Transverse colon (tissue), 4 donors: ENCODE measurements at regions not wholly inside any gene's neighbourhood (a gene's known extent, or its start where the extent isn't known, plus 50 kb on each side); places are given as distances from the start of the nearest gene placed in this dataset.
"Not testable (repeated sequence)": the region's sequence is repeated elsewhere in the genome, so short reads cannot be mapped to it uniquely, and the experiment has no call there.

Experiments used
- DNase-seq: peaks from one replicate; pipeline ENCODE4 v3.0.0-alpha.2; 2019
- H3K27ac ChIP-seq, 4 donors: fragments of 200-600 bp; sonication (generic); 2 replicates each; pipeline ENCODE4 v1.5.1; 2016 to 2018; ENCODE audit warnings: inconsistent platforms in 4 of 4
- H3K27me3 ChIP-seq: fragments of 200-600 bp; sonication (generic); 2 replicates; pipeline ENCODE4 v1.5.1; 2017; ENCODE audit warnings: inconsistent platforms
- H3K36me3 ChIP-seq, 4 donors: fragments of 200-600 bp; sonication (generic); 2 replicates each; pipeline ENCODE4 v1.5.1; 2017 to 2019; ENCODE audit warnings: inconsistent platforms in 4 of 4
- H3K4me1 ChIP-seq, 4 donors: fragments of 200-600 bp; sonication (generic); 2 replicates each; pipeline ENCODE4 v1.5.1; 2017 to 2020; ENCODE audit warnings: inconsistent platforms in 4 of 4
- H3K4me3 ChIP-seq, 4 donors: fragments of 200-600 bp; sonication (generic); 1 replicate in 1 of 4; 2 replicates in 3 of 4; pipeline versions ENCODE4 v1.5.1 to v1.6.1; 2017 to 2019; ENCODE audit warnings: inconsistent platforms in 4 of 4
- H3K9me3 ChIP-seq, 2 donors: fragments of 200-600 bp; sonication (generic); 2 replicates each; pipeline ENCODE4 v1.5.1; 2017 to 2019; ENCODE audit warnings: inconsistent platforms in 2 of 2
- EP300 ChIP-seq: sonication (generic); formaldehyde crosslinking; IDR thresholded peaks from one replicate; pipeline ENCODE4 v1.6.1; 2017; ENCODE audit warnings: antibody characterized with exemption, low read depth
- POLR2A ChIP-seq: fragments of 450-650 bp; IDR thresholded peaks from one replicate; pipeline ENCODE4 v1.6.1; 2016; ENCODE audit warnings: antibody characterized with exemption, mild to moderate bottlenecking, moderate library complexity
- POLR2AphosphoS5 ChIP-seq, 3 donors: sonication (generic); formaldehyde crosslinking; IDR thresholded peaks; one replicate each; pipeline ENCODE4 v1.6.1; 2016; ENCODE audit warnings: antibody characterized with exemption in 3 of 3
- WGBS, 2 donors: methylation state at CpG; one replicate each; pipeline ENCODE4 v1.1.5; 2018; ENCODE audit warnings: low coverage in 1 of 2; 5-methylcytosine and 5-hydroxymethylcytosine counted together
- in situ Hi-C, 4 donors: fragments of 200-750 bp; cut with MboI; loops; one replicate each; pipeline versions ENCODE4 v1.15.0 to v1.15.1; 2017; ENCODE audit warnings: low sequenced_read_pairs in 3 of 4, low pct_ligation_motif_present in 1 of 4, low pct_unique_long_range_greater_than_20kb in 1 of 4
- intact Hi-C: fragments of 100-400 bp; cut with DNase I; formaldehyde crosslinking; loops from one replicate; pipeline ENCODE4 v1.15.1; 2023; ENCODE audit warnings: low total_unique reads
- TF ChIP-seq, protein P1 (sequence below), 5 experiments: fragments of 200-600 bp in 3 of 5; fragments of 450-650 bp in 2 of 5; sonication (generic) in 3 of 5; IDR thresholded peaks; 1 replicate in 2 of 5; 2 replicates in 3 of 5; pipeline ENCODE4 v1.5.1; 2016 to 2017; ENCODE audit warnings: antibody characterized with exemption in 5 of 5, inconsistent platforms in 3 of 5, mild to moderate bottlenecking in 2 of 5, moderate library complexity in 1 of 5

DNA sequence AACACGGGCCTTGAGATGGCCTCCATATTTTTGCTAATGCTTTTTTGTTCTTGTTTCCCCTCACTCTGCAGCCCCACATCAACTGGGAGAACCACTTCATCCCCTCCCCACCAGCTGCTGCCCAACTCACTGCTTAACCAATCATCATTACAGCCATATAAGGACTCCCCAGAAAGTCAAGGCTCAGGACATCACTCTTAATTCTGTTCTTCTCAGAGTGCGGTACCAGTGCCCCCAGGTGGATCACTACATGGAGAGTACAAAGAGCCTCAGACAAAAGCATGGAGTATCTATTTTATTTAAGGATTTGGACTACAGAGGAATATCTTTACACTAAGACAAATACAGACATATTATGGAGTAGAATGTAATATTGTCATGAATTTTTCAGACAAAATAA lies 340.6 kb downstream of the PAX3 start:
- Histone ChIP-seq H3K36me3 (no peaks in the 10 kb centered on the region), H3K27me3 (no peaks in the 10 kb centered on the region), H3K4me3 (no peak overlapping the region), H3K4me1 (no peaks in the 10 kb centered on the region), H3K27ac (no peak overlapping the region), H3K9me3 (no peaks in the 10 kb centered on the region)
- WGBS, 2 donors = 87 to 92% methylated on average over 2 of the region's 2 CpGs
- in situ Hi-C loops (loop anchor here in 3 of 4 donors (25.0 kb wide), 1 partner anchor 1271 kb away; no protein-coding TSS in a partner anchor), intact Hi-C loops (no loop called here)
- TF ChIP-seq POLR2A (no peak), POLR2AphosphoS5 (IDR thresholded peaks at IDR 0.05) (no peak), EP300 (no peak)
- TF ChIP-seq, protein P1, sequence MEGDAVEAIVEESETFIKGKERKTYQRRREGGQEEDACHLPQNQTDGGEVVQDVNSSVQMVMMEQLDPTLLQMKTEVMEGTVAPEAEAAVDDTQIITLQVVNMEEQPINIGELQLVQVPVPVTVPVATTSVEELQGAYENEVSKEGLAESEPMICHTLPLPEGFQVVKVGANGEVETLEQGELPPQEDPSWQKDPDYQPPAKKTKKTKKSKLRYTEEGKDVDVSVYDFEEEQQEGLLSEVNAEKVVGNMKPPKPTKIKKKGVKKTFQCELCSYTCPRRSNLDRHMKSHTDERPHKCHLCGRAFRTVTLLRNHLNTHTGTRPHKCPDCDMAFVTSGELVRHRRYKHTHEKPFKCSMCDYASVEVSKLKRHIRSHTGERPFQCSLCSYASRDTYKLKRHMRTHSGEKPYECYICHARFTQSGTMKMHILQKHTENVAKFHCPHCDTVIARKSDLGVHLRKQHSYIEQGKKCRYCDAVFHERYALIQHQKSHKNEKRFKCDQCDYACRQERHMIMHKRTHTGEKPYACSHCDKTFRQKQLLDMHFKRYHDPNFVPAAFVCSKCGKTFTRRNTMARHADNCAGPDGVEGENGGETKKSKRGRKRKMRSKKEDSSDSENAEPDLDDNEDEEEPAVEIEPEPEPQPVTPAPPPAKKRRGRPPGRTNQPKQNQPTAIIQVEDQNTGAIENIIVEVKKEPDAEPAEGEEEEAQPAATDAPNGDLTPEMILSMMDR (IDR thresholded peaks at IDR 0.05) = no peak
- DNase-seq = no peak

DNA sequence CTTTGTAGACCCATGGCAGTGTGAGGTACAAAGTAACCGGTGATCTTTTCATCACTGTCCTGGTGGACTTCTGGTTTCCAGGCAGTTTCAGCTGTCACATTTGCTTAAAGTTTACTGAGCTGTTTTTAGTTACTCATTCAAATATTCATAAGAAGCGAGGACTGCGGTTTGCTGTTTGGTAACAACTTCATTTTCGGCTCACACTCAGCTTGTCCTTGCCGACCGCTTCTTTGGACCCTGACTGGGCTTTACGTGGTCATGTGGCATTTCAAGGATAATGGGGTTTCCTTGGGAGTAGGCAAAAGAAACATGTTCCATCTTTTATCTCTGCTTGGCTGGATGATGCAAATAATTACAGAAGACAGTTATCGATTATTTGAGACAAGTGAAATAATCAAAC lies 350.7 kb downstream of the PAX3 start:
- intact Hi-C loops = no loop called here

DNA sequence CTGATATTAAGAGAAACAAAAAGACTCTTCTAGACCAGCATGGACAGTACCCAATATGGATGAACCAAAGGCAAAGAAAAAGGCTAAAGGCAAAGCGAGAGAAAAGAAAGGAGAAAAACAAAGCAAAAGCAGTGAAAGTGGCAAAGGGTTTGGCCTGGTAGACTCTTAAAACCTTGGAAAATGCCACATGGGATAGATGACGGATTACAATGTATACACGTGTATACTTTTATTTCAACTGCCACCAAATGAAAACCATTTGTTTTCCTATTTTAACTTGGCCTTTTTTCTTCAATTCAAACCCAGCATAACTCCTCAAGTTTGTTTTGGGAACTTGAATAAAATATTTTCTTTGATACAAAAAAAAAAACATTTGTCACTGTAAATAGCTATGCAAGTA lies 354.3 kb downstream of the PAX3 start:
- peak overlapping the region in 3 of 4 donors; percentile 42 to 78 (median 71) for H3K27ac ChIP-seq
- 88 to 89% methylated on average over 3 of the region's 3 CpGs for WGBS, 2 donors
- intact Hi-C loops, H3K9me3 ChIP-seq, H3K36me3 ChIP-seq, H3K27me3 ChIP-seq, DNase-seq, H3K4me3 ChIP-seq, H3K4me1 ChIP-seq, in situ Hi-C loops: not testable (repeated sequence)

More for the DNA sequence above, 350.7 kb downstream of the PAX3 start:
- Histone ChIP-seq H3K27me3 (no peaks in the 10 kb centered on the region), H3K4me3 (no peak overlapping the region), H3K4me1 (no peaks in the 10 kb centered on the region), H3K27ac (no peak overlapping the region), H3K9me3 (no peaks in the 10 kb centered on the region), H3K36me3 (no peaks in the 10 kb centered on the region)
- TF ChIP-seq EP300 (no peak), POLR2A (no peak), POLR2AphosphoS5 (IDR thresholded peaks at IDR 0.05) (no peak)
- TF ChIP-seq, protein P1 (IDR thresholded peaks at IDR 0.05) = no peak
- WGBS, 2 donors = 79 to 93% methylated on average over 5 to 8 of the region's 8 CpGs
- no peak for DNase-seq
- in situ Hi-C loops = no loop called here

DNA sequence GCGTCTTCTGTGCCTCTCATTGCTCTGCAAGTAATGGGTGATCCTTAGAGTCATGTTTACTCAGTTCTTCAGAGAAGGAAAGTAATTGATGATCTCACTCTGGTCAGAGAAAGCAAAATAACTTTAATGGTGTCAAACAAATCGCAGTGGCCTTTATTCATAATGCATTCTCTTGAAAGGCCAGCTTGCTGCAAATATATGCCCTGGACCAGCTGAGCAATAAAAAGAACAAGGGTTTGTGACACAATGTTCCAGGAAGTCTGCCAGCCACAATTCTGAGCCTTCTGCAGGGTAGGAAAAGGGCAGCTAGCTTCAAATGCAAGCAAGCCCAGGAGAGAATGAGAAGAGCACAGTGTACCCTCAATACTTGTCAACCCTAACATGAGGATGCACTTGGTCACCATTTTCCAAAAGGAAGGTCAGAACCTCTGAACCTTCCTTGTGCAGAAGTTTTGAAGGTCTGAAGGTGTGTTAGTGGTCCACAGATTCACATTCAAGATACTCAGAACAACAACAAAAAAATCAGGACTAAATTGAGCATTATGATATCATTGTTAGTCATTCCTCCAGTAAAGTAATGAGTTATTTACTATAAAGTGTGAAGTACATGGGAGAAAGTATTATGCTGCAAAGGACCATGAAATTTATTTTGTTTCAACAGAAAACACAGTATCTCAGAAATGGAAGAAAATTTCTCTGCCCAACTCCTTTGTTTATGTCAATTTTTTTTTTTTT lies 355.6 kb downstream of the PAX3 start:
- H3K27ac ChIP-seq = peak overlapping the region; percentile 2 to 78 (median 56)
- H3K4me1 ChIP-seq = no peaks in the 10 kb centered on the region
- H3K27me3 ChIP-seq = no peaks in the 10 kb centered on the region
- intact Hi-C loops = no loop called here
- H3K4me3 ChIP-seq = no peak overlapping the region
- H3K36me3 ChIP-seq = no peaks in the 10 kb centered on the region
- H3K9me3 ChIP-seq = no peaks in the 10 kb centered on the region
- TF ChIP-seq POLR2AphosphoS5 (IDR thresholded peaks at IDR 0.05) (peak in 2 of 3 donors; percentile 61), POLR2A (no peak), EP300 (peak; percentile 64)
- TF ChIP-seq, protein P1 (IDR thresholded peaks at IDR 0.05) = no peak
- DNase-seq = peak; percentile 51
- WGBS, 2 donors = 31 to 50% methylated on average over 2 of the region's 2 CpGs
- in situ Hi-C loops = no loop called here
